PC-3 (cell line): ENCODE measurements at regions not wholly inside any gene's neighbourhood (a gene's known extent, or its start where the extent isn't known, plus 50 kb on each side); places are given as distances from the start of the nearest gene placed in this dataset.

ENCODE experiments used
- ATAC-seq: fragments of 200-7000 bp; cut with Tn5 transposase; 2 replicates; pipeline ENCODE4 v1.9.1; 2020; ENCODE audit warnings: mild to moderate bottlenecking, moderate library complexity
- BruUV-seq: library from RNA; stranded (reverse); fragments of 400-500 nt; replicated peaks from 2 replicates; lab custom pipeline; 2021; lab: Mats Ljungman, UMichigan
- CTCF ChIA-PET: fragments of 300-600 bp; sonication (Branson Sonifier 250); formaldehyde crosslinking; loops from one replicate; lab custom pipeline; 2022; ENCODE audit warnings: antibody characterized with exemption; lab: Charles Lee
- POLR2A ChIA-PET: fragments of 300-600 bp; sonication (Branson Sonifier 250); formaldehyde crosslinking; loops from one replicate; lab custom pipeline; 2022; ENCODE audit warnings: antibody characterized with exemption; ENCODE audit not compliant: unreplicated experiment; lab: Charles Lee
- DNase-seq: peaks from one replicate; pipeline ENCODE4 v3.0.0-alpha.2; 2015
- H2AFZ ChIP-seq: fragments of 300-600 bp; sonication (generic); 2 replicates; pipeline ENCODE4 v1.6.0; 2016; ENCODE audit warnings: antibody characterized with exemption, low read length
- H3F3A ChIP-seq: fragments of 300-600 bp; sonication (generic); one replicate; pipeline ENCODE4 v1.6.0; 2017; ENCODE audit warnings: antibody characterized with exemption, low read length, control low read depth, mild to moderate bottlenecking; ENCODE audit not compliant: unreplicated experiment
- H3K27ac ChIP-seq: fragments of 300-600 bp; sonication (generic); 2 replicates; pipeline ENCODE4 v1.5.1; 2016; ENCODE audit warnings: mild to moderate bottlenecking, low read length
- H3K27me3 ChIP-seq: fragments of 300-600 bp; sonication (generic); 2 replicates; pipeline ENCODE4 v1.6.1; 2016; ENCODE audit warnings: low read length, mixed read lengths
- H3K36me3 ChIP-seq: fragments of 300-600 bp; sonication (generic); 2 replicates; pipeline ENCODE4 v1.6.1; 2016; ENCODE audit warnings: low read depth, mixed run types, low read length, mixed read lengths
- H3K4me1 ChIP-seq: fragments of 300-600 bp; sonication (generic); 2 replicates; pipeline ENCODE4 v1.5.1; 2016; ENCODE audit warnings: low read length; ENCODE audit not compliant: insufficient read depth
- H3K4me2 ChIP-seq: fragments of 300-600 bp; sonication (generic); 2 replicates; pipeline ENCODE4 v1.6.0; 2016; ENCODE audit warnings: low read length
- H3K4me3 ChIP-seq: fragments of 300-600 bp; sonication (generic); 2 replicates; pipeline ENCODE4 v1.5.1; 2016; ENCODE audit warnings: mild to moderate bottlenecking, low read length, mixed read lengths
- H3K79me2 ChIP-seq: fragments of 300-600 bp; sonication (generic); 2 replicates; pipeline ENCODE4 v1.6.1; 2017; ENCODE audit warnings: low read length, mixed read lengths
- H3K9ac ChIP-seq: fragments of 300-600 bp; sonication (generic); 2 replicates; pipeline ENCODE4 v1.6.0; 2016; ENCODE audit warnings: mild to moderate bottlenecking, low read length
- H3K9me2 ChIP-seq: fragments of 300-600 bp; sonication (generic); replicated peaks from 2 replicates; pipeline ENCODE4 v1.6.1; 2016; ENCODE audit warnings: mixed run types, low read length, mixed read lengths
- H3K9me3 ChIP-seq: fragments of 300-600 bp; sonication (generic); 2 replicates; pipeline ENCODE4 v1.6.1; 2016; ENCODE audit warnings: low read length, mixed read lengths
- H4K20me1 ChIP-seq: fragments of 300-600 bp; sonication (generic); 2 replicates; pipeline ENCODE4 v1.6.1; 2016; ENCODE audit warnings: low read length, mixed read lengths
- EZH2 ChIP-seq: fragments of 300-600 bp; sonication (generic); IDR thresholded peaks from one replicate; pipeline ENCODE4 v1.6.1; 2017; ENCODE audit warnings: antibody characterized with exemption, mild to moderate bottlenecking, low read length; ENCODE audit not compliant: unreplicated experiment
- EZH2phosphoT487 ChIP-seq: fragments of 300-600 bp; sonication (generic); IDR thresholded peaks from 2 replicates; pipeline ENCODE4 v1.6.1; 2018; ENCODE audit warnings: mild to moderate bottlenecking, antibody characterized with exemption, low read length, borderline replicate concordance
- intact Hi-C: fragments of 100-400 bp; cut with micrococcal nuclease; formaldehyde crosslinking; loops from 2 replicates; pipeline ENCODE4 v1.9.0; 2023
- TF ChIP-seq, protein P1 (sequence below): fragments of 300-600 bp; sonication (generic); conservative IDR thresholded peaks from 2 replicates; pipeline ENCODE4 v1.5.1; 2017; ENCODE audit warnings: antibody characterized with exemption, low read depth, mild to moderate bottlenecking, low read length

DNA sequence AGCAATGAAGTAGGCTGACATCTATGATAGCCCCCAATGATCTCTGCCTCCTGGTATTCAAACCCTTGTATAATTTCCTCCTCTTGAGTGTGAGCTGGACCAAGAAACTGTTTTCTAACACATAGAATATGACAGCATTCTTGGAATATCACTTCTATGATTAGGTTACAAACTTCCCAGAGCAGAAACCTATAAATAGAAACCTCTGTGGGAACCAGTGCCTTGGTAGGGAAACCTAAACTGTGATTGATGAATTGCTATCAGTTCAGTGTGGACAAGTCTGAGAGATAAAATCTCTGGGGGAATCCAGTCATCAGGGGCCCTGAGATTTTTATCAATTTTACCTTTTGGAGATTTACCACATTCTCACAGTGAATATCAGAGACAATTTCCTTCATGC is 756.5 kb upstream of the AGA start:
- no peak for DNase-seq
- H2AFZ ChIP-seq, result no peak overlapping the region
- CTCF ChIA-PET, result no interaction called here

DNA sequence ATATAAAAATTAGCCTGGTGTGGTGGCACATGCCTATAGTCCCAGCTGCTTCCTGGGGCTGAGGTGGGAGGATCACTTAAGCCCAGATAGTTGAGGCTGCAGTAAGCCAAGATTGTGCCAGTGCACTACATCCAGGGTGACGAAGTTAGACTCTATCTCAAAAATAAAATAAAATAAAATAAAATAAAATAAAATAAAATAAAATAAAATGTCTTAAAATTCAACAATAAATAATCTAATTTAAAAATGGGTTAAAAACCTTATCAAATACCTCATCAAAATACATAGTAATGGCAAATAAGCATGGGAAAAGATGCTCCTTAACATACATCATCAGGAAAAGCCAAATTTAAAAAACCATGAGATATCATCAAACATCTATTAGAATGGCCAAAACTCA is 760.2 kb upstream of the AGA start:
- no peak overlapping the region for H3K4me3 ChIP-seq
- H3K27me3 ChIP-seq, result no peaks in the 10 kb centered on the region
- H3K9me3 ChIP-seq, result no peaks in the 10 kb centered on the region
- no peak for TF ChIP-seq EZH2phosphoT487
- no peak for TF ChIP-seq EZH2
- TF ChIP-seq, protein P1, sequence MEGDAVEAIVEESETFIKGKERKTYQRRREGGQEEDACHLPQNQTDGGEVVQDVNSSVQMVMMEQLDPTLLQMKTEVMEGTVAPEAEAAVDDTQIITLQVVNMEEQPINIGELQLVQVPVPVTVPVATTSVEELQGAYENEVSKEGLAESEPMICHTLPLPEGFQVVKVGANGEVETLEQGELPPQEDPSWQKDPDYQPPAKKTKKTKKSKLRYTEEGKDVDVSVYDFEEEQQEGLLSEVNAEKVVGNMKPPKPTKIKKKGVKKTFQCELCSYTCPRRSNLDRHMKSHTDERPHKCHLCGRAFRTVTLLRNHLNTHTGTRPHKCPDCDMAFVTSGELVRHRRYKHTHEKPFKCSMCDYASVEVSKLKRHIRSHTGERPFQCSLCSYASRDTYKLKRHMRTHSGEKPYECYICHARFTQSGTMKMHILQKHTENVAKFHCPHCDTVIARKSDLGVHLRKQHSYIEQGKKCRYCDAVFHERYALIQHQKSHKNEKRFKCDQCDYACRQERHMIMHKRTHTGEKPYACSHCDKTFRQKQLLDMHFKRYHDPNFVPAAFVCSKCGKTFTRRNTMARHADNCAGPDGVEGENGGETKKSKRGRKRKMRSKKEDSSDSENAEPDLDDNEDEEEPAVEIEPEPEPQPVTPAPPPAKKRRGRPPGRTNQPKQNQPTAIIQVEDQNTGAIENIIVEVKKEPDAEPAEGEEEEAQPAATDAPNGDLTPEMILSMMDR, result no peak
- H3K4me2 ChIP-seq, result no peak overlapping the region
- H3K79me2 ChIP-seq, result no peaks in the 10 kb centered on the region
- DNase-seq, result no peak
- intact Hi-C loops, result no loop called here
- no peak for ATAC-seq
- BruUV-seq, result no TSS peak
- H3F3A ChIP-seq, result no peaks in the 10 kb centered on the region
- H4K20me1 ChIP-seq, result no peaks in the 10 kb centered on the region
- no peak overlapping the region for H3K27ac ChIP-seq
- ChIA-PET POLR2A (no interaction called here), CTCF (no interaction called here)
- no peak overlapping the region for H2AFZ ChIP-seq
- peaks cover 5% of the 10 kb centered on the region; the same call in 1 of the 2 replicates for H3K4me1 ChIP-seq
- no peaks in the 10 kb centered on the region for H3K9me2 ChIP-seq
- H3K9ac ChIP-seq, result no peak overlapping the region
- no peaks in the 10 kb centered on the region for H3K36me3 ChIP-seq

More for the DNA sequence above, 756.5 kb upstream of the AGA start:
- H3K4me2 ChIP-seq, result no peak overlapping the region
- TF ChIP-seq, protein P1, result no peak
- TF ChIP-seq EZH2 (no peak), EZH2phosphoT487 (no peak)
- H3F3A ChIP-seq, result no peaks in the 10 kb centered on the region
- H3K9me3 ChIP-seq, result no peaks in the 10 kb centered on the region
- no peaks in the 10 kb centered on the region for H4K20me1 ChIP-seq
- H3K79me2 ChIP-seq, result no peaks in the 10 kb centered on the region
- H3K27me3 ChIP-seq, result no peaks in the 10 kb centered on the region
- no peaks in the 10 kb centered on the region for H3K9me2 ChIP-seq
- H3K36me3 ChIP-seq, result no peaks in the 10 kb centered on the region
- POLR2A ChIA-PET, result no interaction called here
- H3K4me1 ChIP-seq, result no peaks in the 10 kb centered on the region
- H3K27ac ChIP-seq, result no peak overlapping the region
- no peak overlapping the region for H3K9ac ChIP-seq
- H3K4me3 ChIP-seq, result no peak overlapping the region
- intact Hi-C loops, result no loop called here
- BruUV-seq, result no TSS peak
- no peak for ATAC-seq

DNA sequence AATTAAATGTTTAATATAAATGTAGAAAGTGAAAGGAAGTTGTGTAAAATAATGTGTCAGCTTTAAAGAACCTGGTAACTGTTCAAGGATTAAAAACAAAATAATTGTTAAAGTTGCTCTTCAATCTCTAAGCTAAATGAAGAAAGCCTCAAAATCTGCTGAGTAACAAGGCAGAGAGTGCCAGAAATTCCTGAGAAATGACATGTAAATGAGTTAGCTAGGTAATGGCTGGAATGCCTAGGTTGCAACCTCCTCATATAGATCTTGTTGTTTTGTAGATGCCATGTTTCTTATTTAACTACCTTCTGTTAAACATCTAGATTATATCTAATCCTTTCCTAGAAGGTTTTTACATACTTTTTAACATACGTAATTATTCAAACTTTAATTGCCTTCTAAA is 763.6 kb upstream of the AGA start:
- Histone ChIP-seq H3F3A (no peaks in the 10 kb centered on the region), H3K9me2 (no peaks in the 10 kb centered on the region), H4K20me1 (no peaks in the 10 kb centered on the region), H3K36me3 (no peaks in the 10 kb centered on the region), H3K27me3 (no peaks in the 10 kb centered on the region), H3K27ac (no peak overlapping the region), H3K9me3 (no peaks in the 10 kb centered on the region), H3K4me3 (no peak overlapping the region), H3K4me2 (peak overlapping the region; percentile 39; the same call in 1 of the 2 replicates), H3K9ac (no peak overlapping the region), H3K79me2 (no peaks in the 10 kb centered on the region), H2AFZ (0 out of 2 replicates have a peak overlapping the region, but pooled peaks have one; percentile 42), H3K4me1 (peaks cover 5% of the 10 kb centered on the region; the same call in 1 of the 2 replicates)
- ATAC-seq (no peak), DNase-seq (peak; percentile 39)
- intact Hi-C loops, result no loop called here
- BruUV-seq, result no TSS peak
- TF ChIP-seq, protein P1, result no peak
- ChIA-PET CTCF (no interaction called here), POLR2A (no interaction called here)
